ENCODE measurements at regions not wholly inside any gene's neighbourhood (a gene's known extent, or its start where the extent isn't known, plus 50 kb on each side); places are given as distances from the start of the nearest gene placed in this dataset.

GRCh38 chr21:41638201-41638790 is 128.6 kb downstream of the RIPK4 start:
- TF ChIP-seq CTCF (IDR thresholded peaks at IDR 0.05; ENCODE audit: low read depth, low read length, missing control alignments): no peak
- no peak for DNase-seq (ENCODE audit: extremely low read depth, low read depth)
- no peak overlapping the region for H3K4me3 ChIP-seq (replicated peaks; ENCODE audit: low read depth, low read length)

- no peak for DNase-seq (ENCODE audit: extremely low read depth, low read depth)
These were observed 129.0 kb upstream of the TMPRSS2 start for GRCh38 chr21:41636636-41637630.

GRCh38 chr21:41635874-41636273 is 127.9 kb upstream of the TMPRSS2 start:
- H3K4me3 ChIP-seq (replicated peaks; ENCODE audit: low read depth, low read length): no peak overlapping the region
- TF ChIP-seq CTCF (IDR thresholded peaks at IDR 0.05; ENCODE audit: low read depth, low read length, missing control alignments): no peak
- no peak for DNase-seq (ENCODE audit: extremely low read depth, low read depth)

More at GRCh38 chr21:41636636-41637630, 129.0 kb upstream of the TMPRSS2 start:
- H3K4me3 ChIP-seq (replicated peaks; ENCODE audit: low read depth, low read length): no peak overlapping the region
- no peak for TF ChIP-seq CTCF (IDR thresholded peaks at IDR 0.05; ENCODE audit: low read depth, low read length, missing control alignments)

GRCh38 chr21:41634858-41635257 is 126.9 kb upstream of the TMPRSS2 start:
- no peak for TF ChIP-seq CTCF (IDR thresholded peaks at IDR 0.05; ENCODE audit: low read depth, low read length, missing control alignments)
- DNase-seq (ENCODE audit: extremely low read depth, low read depth): no peak
- no peak overlapping the region for H3K4me3 ChIP-seq (replicated peaks; ENCODE audit: low read depth, low read length)

- no peak overlapping the region for H3K4me3 ChIP-seq (replicated peaks; ENCODE audit: low read depth, low read length)
- DNase-seq (ENCODE audit: extremely low read depth, low read depth): no peak
- no peak for TF ChIP-seq CTCF (IDR thresholded peaks at IDR 0.05; ENCODE audit: low read depth, low read length, missing control alignments)
These were observed 126.3 kb upstream of the TMPRSS2 start for GRCh38 chr21:41634211-41634694.

GRCh38 chr21:41633627-41634026 is 125.7 kb upstream of the TMPRSS2 start:
- no peak for DNase-seq (ENCODE audit: extremely low read depth, low read depth)
- no peak for TF ChIP-seq CTCF (IDR thresholded peaks at IDR 0.05; ENCODE audit: low read depth, low read length, missing control alignments)

More at GRCh38 chr21:41633627-41634026, 125.7 kb upstream of the TMPRSS2 start:
- no peak overlapping the region for H3K4me3 ChIP-seq (replicated peaks; ENCODE audit: low read depth, low read length)

Data from HFF-Myc (cell line).